UCSD-AML1 (cell line): ENCODE measurements at regions not wholly inside any gene's neighbourhood (a gene's known extent, or its start where the extent isn't known, plus 50 kb on each side); places are given as distances from the start of the nearest gene placed in this dataset.

Experiments used
- DNase-seq: peaks from one replicate; lab custom pipeline; 2025; ENCODE audit not compliant: unreplicated experiment; lab: John Stamatoyannopoulos, UW

- DNase-seq: no peak
Observed at GRCh38 chr10:121292321-121292720, 305.9 kb downstream of the FGFR2 start.

GRCh38 chr10:121293110-121293509 is 305.1 kb downstream of the FGFR2 start:
- DNase-seq: no peak

- no peak for DNase-seq
Observed at GRCh38 chr10:121294630-121295029, 303.6 kb downstream of the FGFR2 start.

GRCh38 chr10:121296378-121296777 is 301.9 kb downstream of the FGFR2 start:
- no peak for DNase-seq

- DNase-seq: no peak
Observed at GRCh38 chr10:121296881-121297585, 301.2 kb downstream of the FGFR2 start.

- DNase-seq: no peak
Observed at GRCh38 chr10:121300723-121301122, 297.5 kb downstream of the FGFR2 start.

- DNase-seq: no peak
Observed at GRCh38 chr10:121302541-121303180, 295.6 kb downstream of the FGFR2 start.

- no peak for DNase-seq
Observed at GRCh38 chr10:121303287-121303890, 294.9 kb downstream of the FGFR2 start.

- no peak for DNase-seq
Observed at GRCh38 chr10:121305066-121305465, 293.2 kb downstream of the FGFR2 start.

- DNase-seq: no peak
Observed at GRCh38 chr10:121306159-121306673, 292.0 kb downstream of the FGFR2 start.

- no peak for DNase-seq
Observed at GRCh38 chr10:121307411-121307980, 290.7 kb downstream of the FGFR2 start.

GRCh38 chr10:121308020-121308419 is 290.2 kb downstream of the FGFR2 start:
- no peak for DNase-seq

GRCh38 chr10:121309164-121309563 is 289.1 kb downstream of the FGFR2 start:
- no peak for DNase-seq

- no peak for DNase-seq
Observed at GRCh38 chr10:121310151-121310711, 288.0 kb downstream of the FGFR2 start.

- DNase-seq: no peak
Observed at GRCh38 chr10:121311812-121312443, 286.3 kb downstream of the FGFR2 start.

GRCh38 chr10:121312587-121312986 is 285.7 kb downstream of the FGFR2 start:
- no peak for DNase-seq

- DNase-seq: no peak
Observed at GRCh38 chr10:121313119-121313875, 284.9 kb downstream of the FGFR2 start.

GRCh38 chr10:121316432-121316831 is 281.8 kb downstream of the FGFR2 start:
- no peak for DNase-seq

GRCh38 chr10:121317374-121317773 is 280.9 kb downstream of the FGFR2 start:
- no peak for DNase-seq

GRCh38 chr10:121322046-121322445 is 276.2 kb downstream of the FGFR2 start:
- no peak for DNase-seq
